WTC11 (cell line): ENCODE measurements at regions not wholly inside any gene's neighbourhood (a gene's known extent, or its start where the extent isn't known, plus 50 kb on each side); places are given as distances from the start of the nearest gene placed in this dataset.

ENCODE experiments used
- ATAC-seq: fragments of 200-7000 bp; cut with Tn5 transposase; 2 replicates; pipeline ENCODE4 v1.10.0; 2021; ENCODE audit warnings: mild to moderate bottlenecking, moderate library complexity
- CTCF ChIA-PET: fragments of 300-600 bp; sonication (Branson Sonifier 250); formaldehyde crosslinking; loops from one replicate; lab custom pipeline; 2021; ENCODE audit warnings: antibody characterized with exemption; lab: Charles Lee
- POLR2A ChIA-PET: fragments of 350-600 bp; sonication (Branson Sonifier 250); formaldehyde crosslinking; loops from one replicate; lab custom pipeline; 2021; ENCODE audit warnings: antibody characterized with exemption; lab: Charles Lee
- DNase-seq: peaks from one replicate; pipeline ENCODE4 v3.0.0; 2021; ENCODE audit warnings: low spot score
- H3K27ac Mint-ChIP-seq: 2 replicates; pipeline ENCODE4 v1.8.0; 2021; ENCODE audit warnings: mixed read lengths
- H3K27me3 Mint-ChIP-seq: 2 replicates; pipeline ENCODE4 v1.8.0; 2021; ENCODE audit warnings: low read depth, mild to moderate bottlenecking, moderate library complexity, mixed read lengths
- H3K36me3 Mint-ChIP-seq: 2 replicates; pipeline ENCODE4 v1.8.0; 2021; ENCODE audit warnings: mixed read lengths
- H3K4me1 Mint-ChIP-seq: 2 replicates; pipeline ENCODE4 v1.8.0; 2022; ENCODE audit warnings: mixed read lengths
- H3K4me3 Mint-ChIP-seq: 2 replicates; pipeline ENCODE4 v1.8.0; 2021; ENCODE audit warnings: mild to moderate bottlenecking, moderate library complexity, mixed read lengths
- H3K9me3 Mint-ChIP-seq: 2 replicates; pipeline ENCODE4 v1.8.0; 2021; ENCODE audit warnings: mixed read lengths
- ATF2 ChIP-seq: sonication (generic); formaldehyde crosslinking; IDR thresholded peaks from 2 replicates; pipeline ENCODE4 v1.8.1; 2022; ENCODE audit warnings: low read depth, missing genetic modification reagents, borderline replicate concordance
- CBFB ChIP-seq: sonication (generic); formaldehyde crosslinking; IDR thresholded peaks from 2 replicates; pipeline ENCODE4 v1.8.1; 2022; ENCODE audit warnings: mild to moderate bottlenecking, low read depth, missing genetic modification reagents
- CREM ChIP-seq: sonication (generic); formaldehyde crosslinking; IDR thresholded peaks from 2 replicates; pipeline ENCODE4 v1.8.1; 2022; ENCODE audit warnings: mild to moderate bottlenecking, missing genetic modification reagents, moderate library complexity
- CTCF ChIP-seq: fragments of 200-600 bp; IDR thresholded peaks from 2 replicates; pipeline ENCODE4 v1.8.0; 2022; ENCODE audit warnings: antibody characterized with exemption
- E2F4 ChIP-seq: sonication (generic); formaldehyde crosslinking; IDR thresholded peaks from 2 replicates; pipeline ENCODE4 v1.8.1; 2022; ENCODE audit warnings: low read depth, mild to moderate bottlenecking, moderate library complexity, missing genetic modification reagents, borderline replicate concordance
- GRHL2 ChIP-seq: fragments of 250-450 bp; sonication (Bioruptor Pico); IDR thresholded peaks from 2 replicates; pipeline ENCODE4 v1.8.0; 2022; ENCODE audit warnings: mild to moderate bottlenecking, moderate library complexity; ENCODE audit not compliant: insufficient replicate concordance, severe bottlenecking
- HMGXB4 ChIP-seq: sonication (generic); formaldehyde crosslinking; IDR thresholded peaks from 2 replicates; pipeline ENCODE4 v1.8.1; 2023; ENCODE audit warnings: mild to moderate bottlenecking, moderate library complexity, missing genetic modification reagents
- KAT7 ChIP-seq: sonication (generic); formaldehyde crosslinking; IDR thresholded peaks from 2 replicates; pipeline ENCODE4 v1.8.1; 2023; ENCODE audit warnings: missing genetic modification reagents, mild to moderate bottlenecking, borderline replicate concordance
- NFE2L1 ChIP-seq: sonication (generic); formaldehyde crosslinking; IDR thresholded peaks from 2 replicates; pipeline ENCODE4 v1.8.1; 2023; ENCODE audit warnings: missing genetic modification reagents
- NR2C2 ChIP-seq: sonication (generic); formaldehyde crosslinking; IDR thresholded peaks from 2 replicates; pipeline ENCODE4 v1.8.0; 2022; ENCODE audit warnings: mild to moderate bottlenecking, missing genetic modification reagents
- PRRX2 ChIP-seq: fragments of 250-450 bp; sonication (Bioruptor Pico); IDR thresholded peaks from 2 replicates; pipeline ENCODE4 v1.8.0; 2021; ENCODE audit warnings: mild to moderate bottlenecking
- TCF7 ChIP-seq: sonication (generic); formaldehyde crosslinking; IDR thresholded peaks from 2 replicates; pipeline ENCODE4 v1.8.0; 2022; ENCODE audit warnings: mild to moderate bottlenecking, low read depth, missing genetic modification reagents, moderate library complexity
- TEAD1 ChIP-seq: sonication (generic); formaldehyde crosslinking; IDR thresholded peaks from 2 replicates; pipeline ENCODE4 v1.8.0; 2022; ENCODE audit warnings: mild to moderate bottlenecking, missing genetic modification reagents
- ZNF219 ChIP-seq: sonication (generic); formaldehyde crosslinking; IDR thresholded peaks from 2 replicates; pipeline ENCODE4 v1.8.0; 2023; ENCODE audit warnings: missing genetic modification reagents, mild to moderate bottlenecking, borderline replicate concordance
- ZNF317 ChIP-seq: sonication (generic); formaldehyde crosslinking; IDR thresholded peaks from 2 replicates; pipeline ENCODE4 v1.8.1; 2023; ENCODE audit warnings: low read depth, mild to moderate bottlenecking, moderate library complexity, missing genetic modification reagents, borderline replicate concordance
- ZNF425 ChIP-seq: fragments of 250-450 bp; sonication (Bioruptor Pico); conservative IDR thresholded peaks from 2 replicates; pipeline ENCODE4 v1.9.0; 2021; ENCODE audit warnings: mild to moderate bottlenecking
- ZNF671 ChIP-seq: fragments of 250-450 bp; sonication (Bioruptor Pico); IDR thresholded peaks from 2 replicates; pipeline ENCODE4 v1.8.0; 2021; ENCODE audit warnings: mild to moderate bottlenecking
- TF ChIP-seq, protein P1 (sequence below): sonication (generic); formaldehyde crosslinking; IDR thresholded peaks from 2 replicates; pipeline ENCODE4 v1.8.0; 2022; ENCODE audit warnings: missing genetic modification reagents
- TF ChIP-seq, protein P2 (sequence below): sonication (generic); formaldehyde crosslinking; IDR thresholded peaks from 2 replicates; pipeline ENCODE4 v1.8.0; 2022; ENCODE audit warnings: mild to moderate bottlenecking, missing genetic modification reagents
- TF ChIP-seq, protein P3 (sequence below): sonication (generic); formaldehyde crosslinking; IDR thresholded peaks from 2 replicates; pipeline ENCODE4 v1.8.1; 2023; ENCODE audit warnings: mild to moderate bottlenecking, missing genetic modification reagents, moderate library complexity

- H3K36me3 Mint-ChIP-seq: no peaks in the 10 kb centered on the region
- TF ChIP-seq ZNF317 (CRISPR knock-in tag) (no peak), PRRX2 (no peak), TCF7 (no peak), ZNF671 (CRISPR knock-in tag) (no peak), GRHL2 (CRISPR knock-in tag) (no peak), TEAD1 (CRISPR knock-in tag) (no peak), HMGXB4 (CRISPR knock-in tag) (no peak), ZNF219 (CRISPR knock-in tag) (no peak), ZNF425 (no peak), NFE2L1 (CRISPR knock-in tag) (no peak), NR2C2 (CRISPR knock-in tag) (no peak), CREM (no peak), KAT7 (CRISPR knock-in tag) (no peak), E2F4 (no peak), CTCF (no peak), ATF2 (CRISPR knock-in tag) (no peak), CBFB (CRISPR knock-in tag) (no peak)
- TF ChIP-seq, protein P1, sequence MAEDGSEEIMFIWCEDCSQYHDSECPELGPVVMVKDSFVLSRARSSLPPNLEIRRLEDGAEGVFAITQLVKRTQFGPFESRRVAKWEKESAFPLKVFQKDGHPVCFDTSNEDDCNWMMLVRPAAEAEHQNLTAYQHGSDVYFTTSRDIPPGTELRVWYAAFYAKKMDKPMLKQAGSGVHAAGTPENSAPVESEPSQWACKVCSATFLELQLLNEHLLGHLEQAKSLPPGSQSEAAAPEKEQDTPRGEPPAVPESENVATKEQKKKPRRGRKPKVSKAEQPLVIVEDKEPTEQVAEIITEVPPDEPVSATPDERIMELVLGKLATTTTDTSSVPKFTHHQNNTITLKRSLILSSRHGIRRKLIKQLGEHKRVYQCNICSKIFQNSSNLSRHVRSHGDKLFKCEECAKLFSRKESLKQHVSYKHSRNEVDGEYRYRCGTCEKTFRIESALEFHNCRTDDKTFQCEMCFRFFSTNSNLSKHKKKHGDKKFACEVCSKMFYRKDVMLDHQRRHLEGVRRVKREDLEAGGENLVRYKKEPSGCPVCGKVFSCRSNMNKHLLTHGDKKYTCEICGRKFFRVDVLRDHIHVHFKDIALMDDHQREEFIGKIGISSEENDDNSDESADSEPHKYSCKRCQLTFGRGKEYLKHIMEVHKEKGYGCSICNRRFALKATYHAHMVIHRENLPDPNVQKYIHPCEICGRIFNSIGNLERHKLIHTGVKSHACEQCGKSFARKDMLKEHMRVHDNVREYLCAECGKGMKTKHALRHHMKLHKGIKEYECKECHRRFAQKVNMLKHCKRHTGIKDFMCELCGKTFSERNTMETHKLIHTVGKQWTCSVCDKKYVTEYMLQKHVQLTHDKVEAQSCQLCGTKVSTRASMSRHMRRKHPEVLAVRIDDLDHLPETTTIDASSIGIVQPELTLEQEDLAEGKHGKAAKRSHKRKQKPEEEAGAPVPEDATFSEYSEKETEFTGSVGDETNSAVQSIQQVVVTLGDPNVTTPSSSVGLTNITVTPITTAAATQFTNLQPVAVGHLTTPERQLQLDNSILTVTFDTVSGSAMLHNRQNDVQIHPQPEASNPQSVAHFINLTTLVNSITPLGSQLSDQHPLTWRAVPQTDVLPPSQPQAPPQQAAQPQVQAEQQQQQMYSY (CRISPR knock-in tag): no peak
- TF ChIP-seq, protein P2, sequence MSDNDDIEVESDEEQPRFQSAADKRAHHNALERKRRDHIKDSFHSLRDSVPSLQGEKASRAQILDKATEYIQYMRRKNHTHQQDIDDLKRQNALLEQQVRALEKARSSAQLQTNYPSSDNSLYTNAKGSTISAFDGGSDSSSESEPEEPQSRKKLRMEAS (CRISPR knock-in tag): no peak
- TF ChIP-seq, protein P3, sequence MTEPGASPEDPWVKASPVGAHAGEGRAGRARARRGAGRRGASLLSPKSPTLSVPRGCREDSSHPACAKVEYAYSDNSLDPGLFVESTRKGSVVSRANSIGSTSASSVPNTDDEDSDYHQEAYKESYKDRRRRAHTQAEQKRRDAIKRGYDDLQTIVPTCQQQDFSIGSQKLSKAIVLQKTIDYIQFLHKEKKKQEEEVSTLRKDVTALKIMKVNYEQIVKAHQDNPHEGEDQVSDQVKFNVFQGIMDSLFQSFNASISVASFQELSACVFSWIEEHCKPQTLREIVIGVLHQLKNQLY (CRISPR knock-in tag): no peak
- TF ChIP-seq, all 79 proteins: peak for 0
- Mint-ChIP-seq H3K27ac (no peak overlapping the region), H3K9me3 (no peaks in the 10 kb centered on the region), H3K4me1 (peaks cover 25% of the 10 kb centered on the region), H3K27me3 (peaks cover 4% of the 10 kb centered on the region; the same call in 1 of the 2 replicates), H3K4me3 (no peak overlapping the region)
- POLR2A ChIA-PET: no interaction called here
- CTCF ChIA-PET: interaction anchor here (1.6 kb wide), 1 partner anchor 201 kb away, joined by 5 read pairs; no protein-coding TSS in a partner anchor
- DNase-seq (no peak), ATAC-seq (no peak)
Measured at GRCh38 chrX:69028761-69029120, 136.5 kb downstream of the PJA1 start.
